ENCODE measurements at regions not wholly inside any gene's neighbourhood (a gene's known extent, or its start where the extent isn't known, plus 50 kb on each side); places are given as distances from the start of the nearest gene placed in this dataset.
A peak's percentile ranks its signal among the peaks of the same experiment; 100 is the strongest.

GRCh38 chr7:20035279-20035875, 181.8 kb downstream of the MACC1 start:
- TF ChIP-seq CTCF (conservative IDR thresholded peaks at IDR 0.05; ENCODE audit: low read depth, low read length) = no peak
- no peak overlapping the region for H3K4me3 ChIP-seq (ENCODE audit: low read depth, low read length)
- peak; percentile 43 for DNase-seq (ENCODE audit: low read depth)

- TF ChIP-seq CTCF (conservative IDR thresholded peaks at IDR 0.05; ENCODE audit: low read depth, low read length) = no peak
- peak; percentile 69 for DNase-seq (ENCODE audit: low read depth)
- H3K4me3 ChIP-seq (ENCODE audit: low read depth, low read length) = no peak overlapping the region
These were observed 183.4 kb downstream of the MACC1 start for GRCh38 chr7:20033621-20034400.

GRCh38 chr7:20032741-20033140, 184.4 kb downstream of the MACC1 start:
- no peak for DNase-seq (ENCODE audit: low read depth)
- H3K4me3 ChIP-seq (ENCODE audit: low read depth, low read length) = no peak overlapping the region
- TF ChIP-seq CTCF (conservative IDR thresholded peaks at IDR 0.05; ENCODE audit: low read depth, low read length) = no peak

GRCh38 chr7:20030915-20031362, 186.2 kb downstream of the MACC1 start:
- H3K4me3 ChIP-seq (ENCODE audit: low read depth, low read length) = no peak overlapping the region
- peak; percentile 37 for DNase-seq (ENCODE audit: low read depth)
- TF ChIP-seq CTCF (conservative IDR thresholded peaks at IDR 0.05; ENCODE audit: low read depth, low read length) = no peak

GRCh38 chr7:20030417-20030816, 186.8 kb downstream of the MACC1 start:
- no peak overlapping the region for H3K4me3 ChIP-seq (ENCODE audit: low read depth, low read length)
- no peak for TF ChIP-seq CTCF (conservative IDR thresholded peaks at IDR 0.05; ENCODE audit: low read depth, low read length)
- DNase-seq (ENCODE audit: low read depth) = no peak

GRCh38 chr7:20026762-20027161, 190.4 kb downstream of the MACC1 start:
- DNase-seq (ENCODE audit: low read depth) = no peak
- TF ChIP-seq CTCF (conservative IDR thresholded peaks at IDR 0.05; ENCODE audit: low read depth, low read length) = no peak

More at GRCh38 chr7:20026762-20027161, 190.4 kb downstream of the MACC1 start:
- no peak overlapping the region for H3K4me3 ChIP-seq (ENCODE audit: low read depth, low read length)

Data from epithelial cell of proximal tubule (primary cell).